Brain microvascular endothelial cell (primary cell): ENCODE measurements at regions not wholly inside any gene's neighbourhood (a gene's known extent, or its start where the extent isn't known, plus 50 kb on each side); places are given as distances from the start of the nearest gene placed in this dataset.

Source experiments
- DNase-seq: peaks from one replicate; pipeline ENCODE4 v3.0.0-alpha.2; 2020
- H3K27ac ChIP-seq: fragments of 250-450 bp; sonication (Bioruptor Pico); 2 replicates; pipeline ENCODE4 v1.5.1; 2020; ENCODE audit warnings: mild to moderate bottlenecking, moderate library complexity
- H3K27me3 ChIP-seq: fragments of 250-450 bp; sonication (Bioruptor Pico); replicated peaks from 2 replicates; pipeline ENCODE4 v1.5.1; 2020; ENCODE audit warnings: mild to moderate bottlenecking
- H3K36me3 ChIP-seq: fragments of 250-450 bp; sonication (Bioruptor Pico); replicated peaks from 2 replicates; pipeline ENCODE4 v1.5.1; 2020; ENCODE audit warnings: mild to moderate bottlenecking
- H3K4me3 ChIP-seq: 2 replicates; pipeline ENCODE4 v1.5.1; 2011; ENCODE audit warnings: low read depth, mild to moderate bottlenecking, control low read depth, low read length, moderate library complexity
- CTCF ChIP-seq: IDR thresholded peaks from 2 replicates; pipeline ENCODE4 v1.5.1; 2011; ENCODE audit warnings: low read depth, mild to moderate bottlenecking, moderate library complexity, low read length, control low read depth, inconsistent platforms; ENCODE audit errors: missing control alignments
- in situ Hi-C: cut with HindIII; loops from 2 replicates; pipeline ENCODE4 v1.10.0; 2017; ENCODE audit warnings: low sequenced_read_pairs, low pct_ligation_motif_present

GRCh38 chr2:19426144-19426543 lies 67.7 kb upstream of the OSR1 start:
- no peaks in the 10 kb centered on the region for H3K36me3 ChIP-seq
- no peak for DNase-seq
- no peak overlapping the region for H3K27ac ChIP-seq
- in situ Hi-C loops = no loop called here
- H3K4me3 ChIP-seq = no peak overlapping the region
- TF ChIP-seq CTCF = no peak
- no peaks in the 10 kb centered on the region for H3K27me3 ChIP-seq

DNA sequence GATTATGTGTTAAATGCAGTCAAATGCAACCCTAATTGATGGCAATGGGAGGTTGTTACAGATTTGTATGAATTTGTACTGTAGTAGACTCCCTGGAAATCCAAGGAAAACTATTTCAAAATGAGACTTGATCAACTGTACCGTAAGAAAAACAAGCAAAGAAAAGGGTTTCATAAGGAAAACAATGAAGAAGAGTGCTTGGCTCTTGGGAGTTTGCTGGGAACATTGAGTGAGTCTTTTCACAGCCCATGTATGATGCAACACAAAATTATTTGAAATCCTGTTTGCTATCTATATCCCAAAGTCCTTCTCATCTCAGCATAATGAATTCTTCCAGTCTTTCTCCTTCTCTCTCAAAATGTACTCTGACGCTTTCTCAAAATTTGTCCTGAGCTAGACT lies 67.0 kb upstream of the OSR1 start:
- no peaks in the 10 kb centered on the region for H3K36me3 ChIP-seq
- H3K27me3 ChIP-seq = no peaks in the 10 kb centered on the region
- in situ Hi-C loops = no loop called here
- TF ChIP-seq CTCF = no peak
- H3K27ac ChIP-seq = no peak overlapping the region
- no peak for DNase-seq
- no peak overlapping the region for H3K4me3 ChIP-seq

- H3K27me3 ChIP-seq = no peaks in the 10 kb centered on the region
- no peak for TF ChIP-seq CTCF
- no peak for DNase-seq
These were observed 60.9 kb upstream of the OSR1 start for GRCh38 chr2:19419211-19419880.

GRCh38 chr2:19416784-19417684 lies 58.6 kb upstream of the OSR1 start:
- TF ChIP-seq CTCF = no peak
- no peak overlapping the region for H3K27ac ChIP-seq
- in situ Hi-C loops = no loop called here

More at GRCh38 chr2:19419211-19419880, 60.9 kb upstream of the OSR1 start:
- no peak overlapping the region for H3K4me3 ChIP-seq
- in situ Hi-C loops = no loop called here
- H3K36me3 ChIP-seq = no peaks in the 10 kb centered on the region
- H3K27ac ChIP-seq = no peak overlapping the region

GRCh38 chr2:19416083-19416482 lies 57.7 kb upstream of the OSR1 start:
- no peak overlapping the region for H3K27ac ChIP-seq
- no peaks in the 10 kb centered on the region for H3K27me3 ChIP-seq
- TF ChIP-seq CTCF = no peak
- no peak for DNase-seq
- H3K4me3 ChIP-seq = no peak overlapping the region
- no peaks in the 10 kb centered on the region for H3K36me3 ChIP-seq
- in situ Hi-C loops = no loop called here

More at GRCh38 chr2:19416784-19417684, 58.6 kb upstream of the OSR1 start:
- no peak for DNase-seq
- Histone ChIP-seq H3K36me3 (no peaks in the 10 kb centered on the region), H3K4me3 (no peak overlapping the region), H3K27me3 (no peaks in the 10 kb centered on the region)
